HG03575 (cell line): ENCODE measurements at regions not wholly inside any gene's neighbourhood (a gene's known extent, or its start where the extent isn't known, plus 50 kb on each side); places are given as distances from the start of the nearest gene placed in this dataset.

ENCODE experiments used
- ATAC-seq: cut with Tn5 transposase; IDR thresholded peaks from one replicate; pipeline ENCODE4 v1.9.1; 2021; ENCODE audit not compliant: unreplicated experiment, insufficient number of reproducible peaks, low FRiP score; ENCODE audit errors: extremely low read depth

DNA sequence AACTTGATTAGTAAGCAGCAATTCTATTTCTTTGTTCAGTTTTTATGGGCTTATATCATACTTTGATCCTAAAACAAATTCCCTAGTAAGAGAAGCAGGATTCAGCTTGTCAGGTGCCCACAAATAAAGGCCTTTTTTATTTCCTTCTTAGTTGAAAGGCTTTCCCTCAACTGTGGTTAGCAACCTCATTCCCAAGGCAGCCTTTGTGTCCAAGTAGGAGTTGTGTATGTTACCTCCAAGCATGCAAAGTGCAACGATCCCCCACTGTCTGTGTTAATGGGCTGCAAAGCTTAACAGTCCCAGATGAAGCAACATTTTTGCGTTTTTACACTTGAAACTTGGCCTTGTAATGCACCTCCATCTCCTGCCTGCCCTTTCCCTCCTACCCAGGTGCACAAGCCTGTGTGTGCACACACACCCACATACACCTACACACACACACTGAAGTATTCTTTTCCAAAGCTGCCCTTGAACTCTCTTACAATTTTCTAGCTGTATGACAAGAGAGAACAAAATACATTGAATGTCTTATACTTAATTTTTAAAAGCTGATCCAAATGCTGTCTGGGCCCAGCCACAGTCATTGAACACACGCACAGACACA, 278.2 kb downstream of the SNX13 start:
- no peak for ATAC-seq

DNA sequence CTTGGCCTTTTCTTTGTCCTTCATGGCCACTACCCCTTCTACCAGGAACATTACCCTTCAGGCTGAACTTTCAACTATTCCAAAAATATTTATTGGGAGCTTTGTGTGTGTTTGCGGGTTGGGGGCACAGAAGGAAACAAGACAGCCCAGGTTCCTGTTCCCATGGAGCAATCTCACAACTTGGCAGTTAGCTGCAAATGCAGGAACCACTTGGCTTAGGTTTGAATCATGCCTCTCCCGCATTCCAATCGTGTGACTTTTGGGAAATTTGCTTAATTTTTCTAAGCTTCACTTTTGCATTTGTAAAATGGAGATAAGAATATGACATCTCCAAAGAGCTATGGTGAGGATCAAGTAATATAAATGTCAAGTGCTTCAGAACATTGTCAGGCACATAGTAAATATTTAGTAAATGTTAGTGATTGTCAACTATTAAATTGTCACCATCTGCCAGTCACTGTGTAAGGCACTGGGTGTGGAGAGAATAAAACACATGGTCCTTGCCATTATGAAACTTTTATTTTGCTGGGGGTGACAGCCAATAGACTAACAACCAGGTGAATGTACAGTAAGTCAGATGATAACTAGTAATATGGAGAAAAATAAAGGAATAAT, 277.1 kb downstream of the SNX13 start:
- ATAC-seq = no peak

DNA sequence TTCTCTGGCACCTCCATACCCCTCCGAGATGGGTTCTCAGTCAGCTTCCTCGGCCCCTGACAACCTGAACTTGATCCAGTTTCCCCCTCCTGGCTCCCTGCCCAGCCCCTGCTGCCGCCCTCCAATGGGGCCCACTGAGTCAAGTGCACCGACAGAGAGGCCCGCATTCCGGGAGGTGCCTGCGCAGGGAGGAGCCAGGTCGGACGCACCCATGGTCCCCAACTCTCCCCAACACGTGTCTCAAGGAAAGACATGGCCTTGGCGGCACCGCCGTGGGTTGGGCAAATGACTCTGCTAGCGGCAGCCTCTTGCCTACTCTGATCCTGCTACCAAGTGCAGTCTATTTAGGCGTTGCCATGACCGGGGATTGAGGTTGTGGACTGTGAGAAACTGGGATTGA, 275.3 kb downstream of the SNX13 start:
- ATAC-seq = no peak

DNA sequence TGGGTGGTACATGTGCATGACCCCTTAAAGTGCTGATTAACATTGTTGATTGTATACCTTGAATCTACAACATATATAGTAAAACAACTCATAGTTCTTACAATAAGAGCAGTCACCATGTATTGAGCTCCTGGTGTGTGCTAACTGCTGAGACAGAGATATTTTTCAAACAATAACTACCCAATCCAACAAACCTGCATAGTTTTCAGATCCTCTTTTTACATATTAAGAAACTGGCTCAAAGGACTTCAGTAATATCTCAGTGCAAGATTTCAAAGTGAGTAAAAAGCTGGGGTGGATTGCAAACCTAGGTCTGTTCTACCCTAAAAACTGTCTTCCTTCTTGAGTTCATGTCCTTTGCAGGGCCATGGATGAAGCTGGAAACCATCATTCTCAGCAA, 272.2 kb downstream of the SNX13 start:
- ATAC-seq = no peak

DNA sequence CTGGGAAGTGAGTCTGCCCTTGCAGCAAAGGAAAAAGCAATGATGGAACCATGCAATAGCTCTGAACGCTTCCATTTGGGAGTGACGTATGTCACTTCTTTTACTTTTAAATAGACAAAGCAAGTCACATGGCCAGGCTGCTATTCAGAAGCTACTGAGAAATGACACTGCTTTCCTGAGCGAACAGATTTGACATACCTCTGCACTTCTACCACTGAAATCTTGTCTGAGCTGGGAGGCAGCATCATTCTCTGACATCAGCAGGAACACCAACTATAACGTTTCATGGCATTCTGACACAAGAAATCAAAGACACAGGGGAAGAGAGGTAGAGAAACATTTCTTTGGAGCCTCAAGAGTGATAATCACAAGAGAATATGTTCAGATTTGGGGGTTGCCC, 271.1 kb downstream of the SNX13 start:
- ATAC-seq = no peak

DNA sequence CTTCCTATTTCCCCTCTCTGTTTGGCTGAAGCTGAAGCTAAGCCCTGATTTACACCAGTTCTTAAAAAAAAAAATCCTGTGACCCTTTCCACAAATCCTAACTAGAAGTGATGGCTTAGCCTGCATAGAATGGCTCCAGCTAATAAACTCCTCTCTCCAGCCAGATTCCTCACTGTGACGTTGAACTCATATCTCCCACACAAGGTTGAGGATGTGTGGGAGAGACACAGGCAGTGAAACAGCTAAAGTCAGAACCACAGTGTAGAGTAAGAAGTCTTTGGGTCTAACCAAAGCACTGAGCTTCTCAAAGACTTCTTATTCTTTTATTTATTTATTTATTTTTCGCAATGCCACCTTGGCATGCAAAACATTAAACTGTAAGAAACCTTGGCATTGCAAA, 268.3 kb downstream of the SNX13 start:
- no peak for ATAC-seq

DNA sequence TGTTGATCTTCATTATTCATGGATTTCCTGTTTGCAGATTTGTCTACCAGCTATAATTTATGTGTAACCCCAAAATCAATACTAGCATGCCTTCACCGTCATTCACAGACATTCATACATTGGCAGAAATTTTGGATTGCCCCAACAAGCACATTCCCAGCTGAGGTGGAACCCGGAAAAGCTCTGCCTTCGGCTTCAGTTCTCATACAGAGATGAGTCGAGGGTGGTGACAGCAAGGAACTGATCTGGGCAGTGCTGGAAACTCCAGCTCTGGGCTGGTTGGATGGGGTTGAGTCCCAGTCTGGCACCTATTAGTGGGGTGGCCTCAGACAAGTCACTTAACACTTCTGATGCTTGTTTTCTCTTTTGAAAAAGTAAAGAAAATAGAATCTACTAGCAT, 267.5 kb downstream of the SNX13 start:
- no peak for ATAC-seq

DNA sequence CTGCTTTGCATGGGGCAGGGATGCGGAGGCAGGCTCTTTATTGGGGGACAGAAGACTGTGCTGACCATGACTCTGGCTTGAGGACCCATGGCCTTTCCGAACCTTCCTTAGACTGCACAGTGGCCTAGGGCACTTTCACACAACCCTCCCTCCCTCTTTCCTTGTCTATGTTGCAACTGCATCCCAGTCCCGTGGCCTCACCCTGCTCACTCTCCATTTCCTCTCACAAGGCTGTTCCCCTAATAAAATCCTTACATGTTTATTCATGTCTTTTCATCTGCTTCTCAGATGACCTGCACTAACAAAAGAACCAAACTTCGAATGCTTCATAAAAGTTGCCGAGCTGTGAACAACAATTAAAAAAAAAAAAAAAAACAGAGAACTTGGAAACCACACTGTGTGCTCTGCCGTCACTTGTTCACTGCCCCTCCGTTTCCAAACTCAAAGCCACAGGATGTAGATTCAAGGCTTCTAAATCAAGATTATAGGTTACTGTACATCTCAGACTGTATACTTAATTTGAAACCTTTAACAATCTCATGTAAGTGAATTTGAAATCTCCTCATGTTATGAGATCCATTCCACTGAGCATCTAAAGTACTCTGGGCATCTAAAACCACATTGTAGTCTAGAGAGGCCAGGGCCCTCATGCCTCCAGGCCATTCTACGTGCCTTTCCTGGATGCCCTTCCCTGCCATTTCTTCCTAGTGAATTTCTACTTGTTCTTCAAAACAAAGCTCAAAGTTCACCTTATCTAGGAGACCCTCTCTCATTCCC, 265.9 kb downstream of the SNX13 start:
- ATAC-seq = no peak

DNA sequence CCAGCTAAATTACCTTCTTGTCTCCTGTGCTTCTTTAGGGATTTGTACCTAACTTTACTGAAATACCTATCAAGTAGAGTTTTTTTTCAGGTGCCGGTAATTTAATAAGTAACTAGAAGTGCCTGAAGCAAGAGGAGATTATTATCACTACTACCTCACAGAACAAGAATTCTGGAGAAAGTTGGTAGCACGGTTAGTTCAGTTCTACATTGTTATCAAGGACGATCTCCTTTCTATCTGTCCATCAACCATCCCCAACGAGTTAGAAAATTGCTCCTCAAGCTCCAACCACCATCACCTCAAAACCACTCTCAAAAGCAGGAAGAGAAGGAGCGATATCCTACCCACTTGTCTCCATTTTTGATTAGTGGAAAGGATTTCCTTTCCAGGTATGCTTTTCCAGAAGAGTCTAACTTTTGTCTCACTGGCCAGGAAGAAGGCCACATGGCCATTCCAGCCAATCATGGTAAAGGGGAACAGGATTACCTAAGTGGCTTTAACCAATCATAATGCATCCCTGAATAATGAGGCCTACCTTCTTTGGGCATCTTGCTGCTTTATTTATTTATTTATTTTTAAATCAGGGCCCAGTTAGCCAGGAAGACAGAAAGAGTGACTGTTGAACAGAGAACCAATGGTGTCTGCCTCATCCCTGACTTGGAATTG, 265.2 kb downstream of the SNX13 start:
- ATAC-seq = no peak

DNA sequence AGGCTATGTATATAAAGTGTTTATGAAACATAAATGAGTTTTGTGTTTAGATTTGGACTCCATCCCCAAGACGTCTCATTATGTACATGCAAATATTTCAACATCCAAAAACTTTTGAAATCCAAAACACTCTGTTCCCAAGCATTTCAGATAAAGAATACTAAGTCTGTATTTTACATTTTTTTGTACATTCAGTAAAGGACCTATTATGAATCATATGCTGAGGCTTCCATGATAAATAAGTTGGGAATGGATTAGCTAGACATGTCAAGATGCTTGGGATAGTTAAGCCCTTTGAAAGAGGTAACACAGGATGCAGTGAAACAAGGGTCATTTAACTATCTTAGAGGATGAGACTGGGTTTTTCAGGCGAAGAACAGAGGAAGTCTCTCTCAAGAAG, 262.9 kb downstream of the SNX13 start:
- ATAC-seq = no peak

DNA sequence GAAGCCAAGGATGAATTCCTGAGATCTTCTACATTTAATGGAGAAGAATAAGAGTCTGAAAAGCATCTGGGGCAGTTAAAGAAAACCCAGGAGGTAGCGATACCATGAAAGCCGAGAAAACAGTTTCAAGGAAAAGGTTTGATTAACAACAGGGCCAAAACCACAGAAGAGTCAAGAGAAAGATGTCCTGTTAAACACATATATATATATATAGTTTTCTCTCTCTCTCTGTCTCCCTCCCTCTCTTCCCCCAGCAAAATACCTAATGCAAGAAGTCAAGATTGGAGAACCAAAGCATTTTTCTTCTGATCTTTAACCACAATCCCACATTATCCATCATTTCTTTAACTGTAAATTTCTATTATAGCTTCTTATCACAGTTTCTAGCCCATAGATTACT, 261.4 kb downstream of the SNX13 start:
- ATAC-seq = no peak

DNA sequence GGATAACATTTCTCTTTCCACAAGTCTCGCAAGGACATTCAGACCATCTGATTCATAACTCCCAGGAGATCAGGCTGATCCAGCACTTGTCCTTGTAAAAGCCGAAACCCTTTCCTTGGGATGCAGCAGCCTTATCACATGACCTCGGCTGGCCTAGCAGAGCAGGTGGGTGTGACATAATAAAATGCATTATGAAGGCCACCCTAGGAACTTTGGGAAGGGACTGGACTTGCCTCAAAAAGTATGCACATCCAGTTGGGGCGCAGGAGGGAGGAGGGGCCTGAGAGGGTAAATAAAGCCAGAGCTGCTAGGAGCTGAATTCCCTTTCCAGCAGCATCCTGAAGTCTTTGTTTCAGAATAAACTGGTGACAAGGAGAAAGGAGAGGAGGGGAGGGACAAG, 260.8 kb downstream of the SNX13 start:
- no peak for ATAC-seq

DNA sequence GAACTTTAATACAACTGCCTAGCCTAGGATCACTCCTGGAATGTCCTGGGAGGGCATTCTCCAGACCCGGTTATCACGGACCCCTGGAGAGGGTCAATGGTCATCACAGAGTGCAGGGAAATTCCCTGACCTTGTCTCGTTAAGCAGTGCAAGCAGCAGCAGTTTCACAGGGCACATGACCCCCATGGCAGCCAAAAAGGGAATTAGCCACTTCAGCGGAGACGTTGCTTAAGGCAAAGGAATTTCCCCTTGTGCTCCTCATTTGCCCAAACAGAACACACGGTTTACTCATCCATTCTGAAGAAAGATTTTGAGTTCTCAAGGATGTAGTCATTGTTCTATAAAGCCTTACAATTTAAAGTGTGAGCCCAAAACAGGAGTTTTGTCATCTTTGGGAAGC, 260.3 kb downstream of the SNX13 start:
- ATAC-seq = no peak

DNA sequence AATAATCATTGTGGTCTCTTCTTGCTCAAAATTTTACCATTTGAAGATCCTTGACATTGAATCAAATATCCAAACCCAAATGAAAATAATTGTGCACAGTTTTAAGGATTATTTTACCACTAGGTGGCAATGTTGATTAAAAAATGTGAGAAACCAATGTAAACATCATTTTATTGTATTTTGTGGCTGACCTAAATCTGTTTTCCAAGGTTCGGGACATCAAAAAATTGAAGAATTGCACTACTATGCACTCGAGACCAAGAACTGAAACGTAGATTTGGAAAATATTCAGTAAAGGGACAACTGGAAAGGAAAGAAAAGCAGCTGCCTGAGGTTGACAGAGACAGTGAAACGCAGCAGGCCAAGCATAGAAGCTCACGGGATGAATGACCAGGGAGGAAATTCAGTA, 259.3 kb downstream of the SNX13 start:
- no peak for ATAC-seq

DNA sequence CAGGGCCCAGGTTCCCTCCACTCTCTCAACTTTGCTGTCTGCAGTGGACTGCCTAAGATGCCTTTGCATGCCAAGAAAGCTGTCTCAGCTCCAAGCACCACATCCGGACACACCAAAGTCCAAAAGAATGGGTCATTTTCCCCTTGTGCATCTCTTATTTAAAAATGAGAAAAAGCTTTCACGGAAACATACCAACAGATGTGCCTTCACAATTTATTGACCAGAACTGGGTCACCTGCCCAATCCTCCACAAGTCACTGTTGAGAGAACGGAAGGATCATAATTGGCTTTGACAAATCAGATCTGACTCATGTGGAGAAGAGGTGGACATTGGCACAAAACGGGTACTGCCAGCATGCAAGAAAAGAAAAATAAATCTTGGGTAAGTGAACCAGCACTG, 258.3 kb downstream of the SNX13 start:
- ATAC-seq = no peak

DNA sequence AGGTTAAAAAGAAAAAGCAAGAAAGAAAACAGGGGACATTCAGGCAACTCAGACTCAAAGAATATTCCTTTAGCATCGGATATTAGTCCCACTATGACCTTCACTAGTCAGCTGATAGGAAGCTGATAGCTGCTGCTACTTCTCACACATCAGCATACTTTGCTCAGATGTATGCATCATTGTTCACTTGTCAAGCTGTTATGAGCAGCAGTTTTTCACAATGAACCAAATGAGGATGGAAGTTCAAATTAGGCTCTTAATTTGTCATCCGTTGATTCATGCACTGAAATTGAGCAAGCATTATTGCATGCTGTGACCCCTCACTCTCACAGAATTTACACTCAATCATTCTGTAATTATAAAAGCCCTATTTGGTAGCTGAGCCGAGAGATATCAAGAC, 257.7 kb downstream of the SNX13 start:
- ATAC-seq = no peak

DNA sequence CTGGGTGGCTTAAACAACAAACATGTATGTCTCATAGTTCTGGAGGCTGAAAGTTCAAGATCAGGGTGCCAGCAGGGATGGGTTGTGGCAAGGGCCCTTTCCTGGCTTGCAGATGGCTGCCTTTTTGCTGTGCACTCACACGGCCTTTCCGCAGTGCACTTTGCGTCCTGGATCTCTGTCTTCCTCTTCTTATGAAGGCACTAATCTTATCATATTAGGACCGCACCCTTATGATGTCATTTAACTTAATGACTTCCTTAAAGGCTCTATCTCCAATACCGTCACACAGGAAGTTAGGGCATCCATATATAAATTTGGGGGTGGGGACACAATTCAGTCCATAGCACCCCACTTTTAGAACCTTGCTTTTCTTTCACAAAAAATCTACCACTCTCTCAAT, 255.2 kb downstream of the SNX13 start:
- ATAC-seq = no peak

DNA sequence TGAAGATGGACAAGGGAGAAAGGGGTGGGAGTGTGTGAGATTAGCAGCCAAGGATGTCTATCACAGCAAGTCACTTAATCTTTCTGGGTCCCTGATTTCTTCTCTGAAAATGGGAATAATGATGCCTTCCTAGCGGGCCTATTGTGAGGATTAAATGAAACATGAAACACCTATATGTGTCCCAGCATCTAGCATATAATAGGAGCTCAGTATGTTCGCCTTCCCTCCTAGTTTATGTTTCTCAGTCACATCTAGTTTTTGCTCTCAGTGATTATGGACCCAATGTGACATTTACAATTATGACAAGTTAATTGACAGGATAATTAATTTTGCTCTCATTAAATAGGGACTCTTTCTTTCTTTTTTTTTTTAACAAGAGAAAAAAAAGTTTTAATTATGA, 252.9 kb downstream of the SNX13 start:
- ATAC-seq = no peak

DNA sequence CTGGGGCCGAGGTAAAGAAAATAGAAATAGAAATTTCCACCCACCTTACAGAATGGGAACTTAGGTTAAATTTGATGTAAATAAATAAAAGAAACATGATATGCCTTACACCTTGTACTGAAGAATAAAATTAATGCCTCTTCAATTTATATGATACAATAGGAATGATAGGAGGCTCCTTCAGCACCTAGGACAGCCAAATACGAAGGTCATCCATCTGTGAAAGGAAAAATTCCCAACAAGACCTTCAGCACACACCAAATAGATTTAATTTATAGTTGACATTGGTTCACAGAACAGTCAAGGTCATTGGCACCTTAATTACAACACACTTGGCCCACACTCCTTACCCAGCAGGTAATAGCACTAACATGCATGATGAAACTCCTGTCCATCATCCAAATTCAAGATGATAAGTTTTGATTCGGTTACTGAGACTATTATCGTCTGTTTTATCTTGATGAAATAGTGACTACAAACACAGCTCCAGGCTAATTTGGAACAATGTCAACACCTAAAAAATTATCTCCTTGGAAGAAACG, 250.9 kb downstream of the SNX13 start:
- no peak for ATAC-seq

DNA sequence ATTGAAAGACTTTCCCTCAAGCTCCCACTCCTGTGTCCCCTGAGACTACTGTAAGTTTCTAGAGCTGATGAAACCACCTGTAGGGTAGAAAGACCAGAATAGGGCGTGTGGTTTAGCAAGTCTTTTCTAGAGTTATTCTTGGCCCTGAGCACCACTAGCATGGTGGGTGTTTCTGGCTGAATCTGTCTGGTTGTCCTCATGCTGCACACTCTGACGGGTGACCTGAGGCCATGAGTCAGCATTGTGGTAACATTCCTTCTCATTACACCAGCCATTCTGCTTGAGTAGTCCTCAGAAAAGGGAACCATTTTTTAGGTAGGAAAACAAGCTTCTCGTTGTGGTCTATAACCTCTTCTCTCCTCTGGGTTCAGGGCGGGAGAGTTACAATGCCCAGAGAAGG, 250.3 kb downstream of the SNX13 start:
- ATAC-seq = no peak
